Psoas muscle (tissue), 7 donors: ENCODE measurements at regions not wholly inside any gene's neighbourhood (a gene's known extent, or its start where the extent isn't known, plus 50 kb on each side); places are given as distances from the start of the nearest gene placed in this dataset.

ENCODE experiments used
- ATAC-seq, 4 donors: fragments of 200-7000 bp; cut with Tn5 transposase; one replicate each; pipeline ENCODE4 v1.9.1; 2020; ENCODE audit warnings: moderate library complexity in 3 of 4, mild to moderate bottlenecking in 2 of 4
- DNase-seq, 2 donors: peaks; one replicate each; pipeline ENCODE4 v3.0.0-alpha.2; 2020
- H3K27ac ChIP-seq: fragments of 200-600 bp; one replicate; pipeline ENCODE4 v1.8.0; 2022
- H3K27me3 ChIP-seq, 3 donors: fragments of 200-600 bp in 1 of 3; one replicate each; pipeline versions ENCODE4 v1.6.1 to v1.8.0; 2013 to 2022; ENCODE audit warnings: low read length in 2 of 3, mild to moderate bottlenecking in 2 of 3, moderate library complexity in 1 of 3; ENCODE audit not compliant: insufficient read depth in 3 of 3
- H3K36me3 ChIP-seq, 2 donors: fragments of 200-600 bp in 1 of 2; one replicate each; pipeline versions ENCODE4 v1.6.1 to v1.8.0; 2013 to 2022; ENCODE audit warnings: low read depth in 1 of 2, mild to moderate bottlenecking in 1 of 2, moderate library complexity in 1 of 2; ENCODE audit not compliant: insufficient read depth in 1 of 2
- H3K4me1 ChIP-seq: fragments of 200-600 bp; one replicate; pipeline ENCODE4 v1.8.0; 2022
- H3K4me3 ChIP-seq: fragments of 200-600 bp; one replicate; pipeline ENCODE4 v1.8.0; 2022; ENCODE audit warnings: mild to moderate bottlenecking
- H3K9me3 ChIP-seq: fragments of 200-600 bp; one replicate; pipeline ENCODE4 v1.8.0; 2022
- WGBS, 3 donors: extraction: QIAGEN DNeasy Blood & Tissue Kit; methylation state at CpG; one replicate each; pipeline versions ENCODE4 v1.1.6 to v1.1.7; 2013; 5-methylcytosine and 5-hydroxymethylcytosine counted together
- intact Hi-C, 2 donors: fragments of 100-400 bp; cut with DNase I; formaldehyde crosslinking; loops; one replicate each; pipeline versions ENCODE4 v1.11.0 to v1.14.2; 2022
- TF ChIP-seq, protein P1 (sequence below): fragments of 200-600 bp; IDR thresholded peaks from one replicate; pipeline ENCODE4 v1.8.0; 2022; ENCODE audit warnings: antibody characterized with exemption
- donor health status: healthy with polysubstance abuse.
- donor health status: DM: no; HTN: no; CAD: no; lungs with moderate emphysema.
- donor health status: Bipolar disorder and iron deficiency.
- donor health status: healthy.
- donor health status: DM: yes; HTN: yes; CAD: no.
- donor health status: DM: no; HTN: no; CAD: no.
- donor health status: DM: yes; HTN: yes; CAD: no.

DNA sequence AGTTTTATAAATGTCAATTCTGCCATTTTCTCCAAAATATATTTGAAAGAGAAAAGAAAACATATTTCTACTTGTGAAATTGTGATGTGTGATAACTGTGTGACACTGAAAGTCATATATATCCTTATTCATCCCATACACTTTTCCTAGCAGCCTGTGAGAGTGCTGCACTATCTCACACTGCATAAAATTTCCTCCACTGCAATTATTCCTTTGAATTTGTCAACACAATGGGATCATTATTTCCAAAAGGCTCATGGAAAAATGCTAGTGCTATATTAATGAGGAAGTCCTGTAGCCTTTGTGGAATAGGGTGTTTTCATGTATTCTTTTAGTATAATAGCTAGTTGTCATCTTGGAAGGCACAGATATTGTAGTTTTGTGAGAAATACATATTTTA, 504.1 kb downstream of the RPL10L start:
- TF ChIP-seq, protein P1, sequence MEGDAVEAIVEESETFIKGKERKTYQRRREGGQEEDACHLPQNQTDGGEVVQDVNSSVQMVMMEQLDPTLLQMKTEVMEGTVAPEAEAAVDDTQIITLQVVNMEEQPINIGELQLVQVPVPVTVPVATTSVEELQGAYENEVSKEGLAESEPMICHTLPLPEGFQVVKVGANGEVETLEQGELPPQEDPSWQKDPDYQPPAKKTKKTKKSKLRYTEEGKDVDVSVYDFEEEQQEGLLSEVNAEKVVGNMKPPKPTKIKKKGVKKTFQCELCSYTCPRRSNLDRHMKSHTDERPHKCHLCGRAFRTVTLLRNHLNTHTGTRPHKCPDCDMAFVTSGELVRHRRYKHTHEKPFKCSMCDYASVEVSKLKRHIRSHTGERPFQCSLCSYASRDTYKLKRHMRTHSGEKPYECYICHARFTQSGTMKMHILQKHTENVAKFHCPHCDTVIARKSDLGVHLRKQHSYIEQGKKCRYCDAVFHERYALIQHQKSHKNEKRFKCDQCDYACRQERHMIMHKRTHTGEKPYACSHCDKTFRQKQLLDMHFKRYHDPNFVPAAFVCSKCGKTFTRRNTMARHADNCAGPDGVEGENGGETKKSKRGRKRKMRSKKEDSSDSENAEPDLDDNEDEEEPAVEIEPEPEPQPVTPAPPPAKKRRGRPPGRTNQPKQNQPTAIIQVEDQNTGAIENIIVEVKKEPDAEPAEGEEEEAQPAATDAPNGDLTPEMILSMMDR, result no peak
- ATAC-seq, result no peak

DNA sequence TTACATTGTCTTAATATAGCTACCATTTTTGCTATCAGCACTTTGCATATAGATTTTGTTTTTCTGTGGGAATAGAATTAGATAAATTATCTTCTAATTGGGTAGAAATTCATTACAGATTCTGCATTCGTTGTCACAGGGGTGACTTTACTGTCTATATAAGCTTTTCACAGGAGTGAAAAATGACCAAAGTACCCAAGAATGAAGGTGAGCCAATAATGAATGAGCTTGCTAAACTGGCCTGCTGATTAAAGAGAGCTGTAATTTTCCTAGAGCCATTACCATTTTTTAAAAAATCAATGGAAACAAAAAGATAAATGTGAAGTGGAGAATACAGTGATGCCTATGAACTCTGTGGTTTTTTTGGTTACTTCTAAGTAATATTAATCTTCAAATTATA, 504.6 kb downstream of the RPL10L start:
- ATAC-seq (no peak), DNase-seq (no peak)
- no peak overlapping the region for H3K4me3 ChIP-seq
- no peaks in the 10 kb centered on the region for H3K27me3 ChIP-seq
- 64 to 81% (median 70%) methylated on average over 1 of the region's 1 CpG for WGBS, 3 donors
- TF ChIP-seq, protein P1, result no peak
- no peak overlapping the region for H3K27ac ChIP-seq
- intact Hi-C loops, result no loop called here
- peaks cover 4% of the 10 kb centered on the region for H3K9me3 ChIP-seq
- no peaks in the 10 kb centered on the region for H3K36me3 ChIP-seq
- H3K4me1 ChIP-seq, result no peaks in the 10 kb centered on the region

More for the DNA sequence above, 504.1 kb downstream of the RPL10L start:
- intact Hi-C loops, result no loop called here
- Histone ChIP-seq H3K4me1 (no peaks in the 10 kb centered on the region), H3K27me3 (no peaks in the 10 kb centered on the region), H3K27ac (no peak overlapping the region), H3K9me3 (peaks cover 4% of the 10 kb centered on the region), H3K4me3 (no peak overlapping the region), H3K36me3 (no peaks in the 10 kb centered on the region)
- no peak for DNase-seq

DNA sequence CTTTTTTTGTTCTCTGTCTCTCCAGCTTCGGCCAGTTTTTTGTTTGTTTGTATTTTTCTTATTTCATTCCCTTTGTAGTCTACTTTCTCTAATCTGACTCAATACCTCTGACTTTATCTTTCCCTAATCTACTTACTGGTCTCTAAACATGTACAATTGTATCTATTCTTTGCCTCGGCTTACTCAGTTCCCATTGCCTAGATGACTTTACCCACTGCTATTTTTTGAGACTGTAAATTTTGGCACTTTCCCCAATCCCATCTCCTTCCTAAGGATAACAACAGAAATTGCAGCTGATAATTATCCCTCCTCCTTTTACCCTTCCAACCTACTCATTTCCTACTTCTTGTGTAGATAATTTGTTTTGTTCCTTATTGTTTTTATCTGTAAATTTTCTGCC, 511.1 kb downstream of the RPL10L start:
- TF ChIP-seq, protein P1, result no peak
- DNase-seq (no peak), ATAC-seq (no peak)
- no peaks in the 10 kb centered on the region for H3K36me3 ChIP-seq
- H3K27ac ChIP-seq, result no peak overlapping the region
- no peaks in the 10 kb centered on the region for H3K27me3 ChIP-seq
- H3K4me3 ChIP-seq, result no peak overlapping the region
- 76 to 86% (median 77%) methylated on average over 2 of the region's 2 CpGs for WGBS, 3 donors
- intact Hi-C loops, result no loop called here
- H3K4me1 ChIP-seq, result no peaks in the 10 kb centered on the region
- no peaks in the 10 kb centered on the region for H3K9me3 ChIP-seq

DNA sequence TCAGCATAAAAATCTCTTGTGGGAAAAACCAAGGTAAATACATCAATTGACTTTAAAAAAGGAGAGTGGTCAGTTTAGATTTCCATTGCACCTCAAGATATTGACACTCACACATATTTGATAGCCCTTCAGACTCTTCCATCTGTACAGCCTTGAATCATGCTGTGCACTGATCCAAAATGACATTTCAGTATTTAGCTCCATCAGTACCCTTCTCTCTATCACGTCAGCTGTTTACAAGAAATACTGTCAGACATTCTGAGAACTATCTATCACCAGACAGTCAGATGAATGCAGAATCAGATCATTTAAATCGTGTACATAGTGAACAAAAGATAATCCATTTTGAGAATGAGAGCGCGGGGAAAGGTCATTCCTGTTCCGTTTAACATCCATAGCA, 511.9 kb downstream of the RPL10L start:
- no peak overlapping the region for H3K4me3 ChIP-seq
- H3K36me3 ChIP-seq, result no peaks in the 10 kb centered on the region
- TF ChIP-seq, protein P1, result no peak
- WGBS, 3 donors, result 74 to 76% (median 74%) methylated on average over 5 of the region's 5 CpGs
- no peaks in the 10 kb centered on the region for H3K9me3 ChIP-seq
- no peak overlapping the region for H3K27ac ChIP-seq
- no peaks in the 10 kb centered on the region for H3K4me1 ChIP-seq
- no peaks in the 10 kb centered on the region for H3K27me3 ChIP-seq
- ATAC-seq, result no peak
- intact Hi-C loops, result no loop called here
- DNase-seq, result no peak

DNA sequence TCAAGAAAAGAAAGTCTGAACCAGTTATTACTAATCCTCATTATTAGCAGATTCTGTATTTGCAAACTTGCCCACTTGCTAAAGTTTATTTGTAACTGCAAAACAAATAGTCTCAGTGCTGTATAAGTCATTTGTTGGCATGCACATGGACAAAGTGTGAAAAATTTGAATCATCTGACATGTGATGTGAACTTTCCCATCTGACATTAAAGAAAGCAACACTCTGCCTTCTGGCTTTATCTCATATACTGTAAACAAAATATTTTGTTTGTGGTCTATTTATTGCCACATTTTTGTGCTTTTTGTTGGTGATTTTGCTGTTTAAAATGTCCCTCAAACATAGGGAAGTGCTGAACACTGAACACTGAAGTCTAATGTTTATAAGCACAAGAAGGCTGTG, 513.8 kb downstream of the RPL10L start:
- Histone ChIP-seq H3K27ac (no peak overlapping the region), H3K36me3 (no peaks in the 10 kb centered on the region), H3K4me3 (no peak overlapping the region), H3K27me3 (no peaks in the 10 kb centered on the region), H3K4me1 (no peaks in the 10 kb centered on the region), H3K9me3 (no peaks in the 10 kb centered on the region)
- intact Hi-C loops, result no loop called here
- ATAC-seq (no peak), DNase-seq (no peak)
- TF ChIP-seq, protein P1, result no peak
